H1 (cell line): ENCODE measurements at regions not wholly inside any gene's neighbourhood (a gene's known extent, or its start where the extent isn't known, plus 50 kb on each side); places are given as distances from the start of the nearest gene placed in this dataset.

Experiments used
- CTCF ChIA-PET: fragments of 300-600 bp; sonication (Branson Sonifier 250); formaldehyde crosslinking; loops from one replicate; lab custom pipeline; 2021; ENCODE audit not compliant: partially characterized antibody; lab: Charles Lee
- POLR2A ChIA-PET: fragments of 300-600 bp; sonication (Branson Sonifier 250); formaldehyde crosslinking; loops from one replicate; lab custom pipeline; 2021; ENCODE audit warnings: inconsistent platforms; ENCODE audit not compliant: partially characterized antibody; lab: Charles Lee
- DNase-seq, 2 experiments: peaks; one replicate each; pipeline versions ENCODE4 v3.0.0 to v3.0.0-alpha.2; 2010 to 2022; ENCODE audit warnings: low spot score in 2 of 2, low read depth in 1 of 2, mixed read lengths in 1 of 2
- FAIRE-seq: peaks from 2 replicates; lab custom pipeline; 2011; peaks lifted over from hg19 to GRCh38; lab: Jason Lieb, UNC
- H2AFZ ChIP-seq: 2 replicates; pipeline ENCODE4 v1.8.1; 2012; ENCODE audit warnings: low read length, inconsistent platforms
- H2AK5ac ChIP-seq: 2 replicates; pipeline ENCODE4 v1.6.1; 2013; ENCODE audit warnings: low read depth, low read length
- H2BK120ac ChIP-seq: replicated peaks from 2 replicates; pipeline ENCODE3; 2013; ENCODE audit warnings: low read depth, low read length, inconsistent platforms
- H2BK12ac ChIP-seq: 2 replicates; pipeline ENCODE4 v1.6.1; 2013; ENCODE audit warnings: low read depth, low read length
- H2BK15ac ChIP-seq: 2 replicates; pipeline ENCODE4 v1.6.1; 2013; ENCODE audit warnings: low read length
- H2BK20ac ChIP-seq: 2 replicates; pipeline ENCODE4 v1.6.1; 2013; ENCODE audit warnings: low read length
- H2BK5ac ChIP-seq: 2 replicates; pipeline ENCODE4 v1.6.1; 2013; ENCODE audit warnings: low read depth, low read length
- H3K14ac ChIP-seq: 2 replicates; pipeline ENCODE4 v1.6.1; 2013; ENCODE audit warnings: inconsistent platforms; ENCODE audit not compliant: insufficient read length
- H3K18ac ChIP-seq: 2 replicates; pipeline ENCODE4 v1.6.1; 2013; ENCODE audit warnings: low read length; ENCODE audit errors: extremely low read depth
- H3K23ac ChIP-seq: 2 replicates; pipeline ENCODE4 v1.6.1; 2013; ENCODE audit warnings: inconsistent platforms; ENCODE audit not compliant: insufficient read length
- H3K23me2 ChIP-seq: 2 replicates; pipeline ENCODE4 v1.6.1; 2013; ENCODE audit warnings: low read depth, low read length
- H3K27ac ChIP-seq: 2 replicates; pipeline ENCODE4 v1.6.1; 2011; ENCODE audit warnings: low read depth, low read length, inconsistent platforms
- H3K27me3 ChIP-seq, 4 experiments: replicated peaks in 1 of 4; 1 replicate in 1 of 4; 2 replicates in 3 of 4; pipeline versions ENCODE4 v1.6.1 to v1.8.1; 2011 to 2013; ENCODE audit warnings: low read length in 3 of 4, mild to moderate bottlenecking in 3 of 4, inconsistent platforms in 2 of 4, mixed read lengths in 2 of 4, moderate library complexity in 1 of 4; ENCODE audit not compliant: control insufficient read depth in 3 of 4, insufficient read depth in 3 of 4; ENCODE audit errors: extremely low read depth in 1 of 4
- H3K36me3 ChIP-seq, 4 experiments: 2 replicates each; pipeline versions ENCODE4 v1.6.1 to v1.8.1; 2011 to 2013; ENCODE audit warnings: mild to moderate bottlenecking in 4 of 4, low read length in 3 of 4, moderate library complexity in 2 of 4, control low read depth in 1 of 4, inconsistent platforms in 1 of 4; ENCODE audit not compliant: insufficient read depth in 4 of 4, control insufficient read depth in 2 of 4
- H3K4ac ChIP-seq: replicated peaks from 2 replicates; pipeline ENCODE3; 2013; ENCODE audit warnings: low read length, low read depth, mixed read lengths, inconsistent platforms; ENCODE audit not compliant: insufficient read length
- H3K4me1 ChIP-seq, 4 experiments: replicated peaks in 1 of 4; 1 replicate in 1 of 4; 2 replicates in 3 of 4; pipeline versions ENCODE4 v1.6.1 to v1.8.1; 2011 to 2013; ENCODE audit warnings: low read length in 3 of 4, inconsistent platforms in 2 of 4, mixed read lengths in 1 of 4; ENCODE audit not compliant: insufficient read depth in 4 of 4, control insufficient read depth in 3 of 4
- H3K4me2 ChIP-seq, 2 experiments: 2 replicates each; pipeline versions ENCODE4 v1.6.1 to v1.8.1; 2011 to 2013; ENCODE audit warnings: low read depth in 2 of 2, low read length in 2 of 2, control low read depth in 1 of 2, inconsistent platforms in 1 of 2, mild to moderate bottlenecking in 1 of 2; ENCODE audit not compliant: insufficient read depth in 1 of 2
- H3K4me3 ChIP-seq, 4 experiments: fragments of 200-600, 300-600 bp in 1 of 4; sonication (generic), shearing (Covaris generic), sonication (Bioruptor Twin) in 1 of 4; 2 replicates each; pipeline versions ENCODE4 v1.5.1 to v1.8.1; 2011 to 2016; ENCODE audit warnings: low read length in 4 of 4, low read depth in 3 of 4, control low read depth in 2 of 4, inconsistent platforms in 2 of 4, mild to moderate bottlenecking in 2 of 4, mixed read lengths in 1 of 4, moderate library complexity in 1 of 4; ENCODE audit not compliant: insufficient read depth in 2 of 4; ENCODE audit errors: extremely low read depth in 1 of 4
- H3K56ac ChIP-seq: replicated peaks from 2 replicates; pipeline ENCODE3; 2013; ENCODE audit warnings: low read depth, mild to moderate bottlenecking, mixed read lengths, low read length, inconsistent platforms; ENCODE audit not compliant: insufficient read length
- H3K79me1 ChIP-seq: 2 replicates; pipeline ENCODE4 v1.6.1; 2013; ENCODE audit warnings: low read depth, low read length, control low read depth
- H3K79me2 ChIP-seq, 2 experiments: 2 replicates each; pipeline versions ENCODE4 v1.6.1 to v1.8.1; 2012 to 2013; ENCODE audit warnings: low read length in 2 of 2, mild to moderate bottlenecking in 2 of 2, inconsistent platforms in 1 of 2; ENCODE audit not compliant: insufficient read depth in 2 of 2, control insufficient read depth in 1 of 2
- H3K9ac ChIP-seq, 4 experiments: replicated peaks in 1 of 4; 1 replicate in 1 of 4; 2 replicates in 3 of 4; pipeline versions ENCODE4 v1.6.1 to v1.8.1; 2011 to 2013; ENCODE audit warnings: low read depth in 3 of 4, low read length in 3 of 4, control low read depth in 2 of 4, mild to moderate bottlenecking in 2 of 4, moderate library complexity in 2 of 4, inconsistent platforms in 1 of 4; ENCODE audit errors: extremely low read depth in 1 of 4
- H3K9me3 ChIP-seq, 2 experiments: 2 replicates each; pipeline versions ENCODE4 v1.6.1 to v1.8.1; 2012 to 2013; ENCODE audit warnings: mild to moderate bottlenecking in 2 of 2, moderate library complexity in 2 of 2, control low read depth in 1 of 2, inconsistent platforms in 1 of 2, low read depth in 1 of 2, low read length in 1 of 2, mixed read lengths in 1 of 2; ENCODE audit not compliant: insufficient read depth in 2 of 2
- H4K20me1 ChIP-seq, 2 experiments: replicated peaks in 1 of 2; 2 replicates each; pipeline versions ENCODE3 to v1.8.1; 2011 to 2013; ENCODE audit warnings: inconsistent platforms in 2 of 2, low read length in 2 of 2, mild to moderate bottlenecking in 1 of 2; ENCODE audit not compliant: insufficient read depth in 2 of 2, control insufficient read depth in 1 of 2
- H4K5ac ChIP-seq: 2 replicates; pipeline ENCODE4 v1.6.1; 2013; ENCODE audit warnings: low read length, low read depth, mixed read lengths, inconsistent platforms; ENCODE audit not compliant: insufficient read length
- H4K8ac ChIP-seq: 2 replicates; pipeline ENCODE4 v1.8.0; 2013; ENCODE audit warnings: mild to moderate bottlenecking, moderate library complexity, low read length, inconsistent platforms; ENCODE audit not compliant: insufficient read depth; ENCODE audit errors: extremely low read depth
- H4K91ac ChIP-seq: replicated peaks from 2 replicates; pipeline ENCODE3; 2013; ENCODE audit warnings: low read length, mixed read lengths, inconsistent platforms; ENCODE audit not compliant: insufficient read length
- CBX5 ChIP-seq: fragments of 300-800, 300-1000 bp; sonication (generic); IDR thresholded peaks from 2 replicates; pipeline ENCODE4 v1.7.1; 2016; ENCODE audit warnings: antibody characterized with exemption, low read length, low read depth
- CREB1 ChIP-seq: IDR thresholded peaks from 2 replicates; pipeline ENCODE4 v1.6.1; 2012; ENCODE audit warnings: inconsistent platforms
- GTF2F1 ChIP-seq: IDR thresholded peaks from 2 replicates; pipeline ENCODE4 v1.6.1; 2012; ENCODE audit warnings: low read depth, low read length, improper control_type of control experiment, borderline replicate concordance
- JUN ChIP-seq: IDR thresholded peaks from 2 replicates; pipeline ENCODE4 v1.6.1; 2011; ENCODE audit warnings: low read depth, mild to moderate bottlenecking, improper control_type of control experiment, low read length
- JUND ChIP-seq: IDR thresholded peaks from 2 replicates; pipeline ENCODE4 v1.6.1; 2011; ENCODE audit warnings: mild to moderate bottlenecking, improper control_type of control experiment, low read length
- MAX ChIP-seq: IDR thresholded peaks from 2 replicates; pipeline ENCODE4 v1.6.1; 2012; ENCODE audit warnings: inconsistent platforms
- RXRA ChIP-seq: IDR thresholded peaks from 2 replicates; pipeline ENCODE4 v1.6.1; 2011; ENCODE audit warnings: low read depth, mild to moderate bottlenecking, low read length, moderate library complexity; ENCODE audit not compliant: insufficient read depth
- SAP30 ChIP-seq: fragments of 300-600 bp; sonication (generic); IDR thresholded peaks from 2 replicates; pipeline ENCODE4 v1.7.1; 2012; ENCODE audit warnings: low read length, moderate library complexity, mild to moderate bottlenecking, inconsistent platforms; ENCODE audit not compliant: insufficient read depth, insufficient replicate concordance
- SRF ChIP-seq: IDR thresholded peaks from 2 replicates; pipeline ENCODE4 v1.6.1; 2011; ENCODE audit warnings: mild to moderate bottlenecking, low read depth, low read length, moderate library complexity
- TAF7 ChIP-seq: optimal IDR thresholded peaks from 2 replicates; pipeline ENCODE3; 2011; ENCODE audit warnings: low read depth, mild to moderate bottlenecking, inconsistent platforms, low read length, moderate library complexity, borderline replicate concordance
- TCF12 ChIP-seq: IDR thresholded peaks from 2 replicates; pipeline ENCODE4 v1.6.1; 2011; ENCODE audit warnings: low read depth, mild to moderate bottlenecking, low read length
- TEAD4 ChIP-seq: IDR thresholded peaks from 2 replicates; pipeline ENCODE4 v1.6.1; 2012; ENCODE audit warnings: low read depth, low read length, inconsistent platforms, mixed read lengths
- WGBS, 2 experiments: shearing (Covaris generic) in 1 of 2; methylation state at CpG; one replicate each; pipeline versions ENCODE4 v1.1.6 to v1.1.7; 2013 to 2015; ENCODE audit warnings: low lambda C conversion rate in 2 of 2, mixed read lengths in 2 of 2, inconsistent platforms in 1 of 2, low coverage in 1 of 2, missing lambda C conversion rate in 1 of 2; ENCODE audit not compliant: insufficient replicate concordance in 2 of 2, insufficient coverage in 1 of 2, insufficient read length in 1 of 2; ENCODE audit errors: extremely low coverage in 1 of 2, missing lambda C conversion rate in 1 of 2; 5-methylcytosine and 5-hydroxymethylcytosine counted together

DNA sequence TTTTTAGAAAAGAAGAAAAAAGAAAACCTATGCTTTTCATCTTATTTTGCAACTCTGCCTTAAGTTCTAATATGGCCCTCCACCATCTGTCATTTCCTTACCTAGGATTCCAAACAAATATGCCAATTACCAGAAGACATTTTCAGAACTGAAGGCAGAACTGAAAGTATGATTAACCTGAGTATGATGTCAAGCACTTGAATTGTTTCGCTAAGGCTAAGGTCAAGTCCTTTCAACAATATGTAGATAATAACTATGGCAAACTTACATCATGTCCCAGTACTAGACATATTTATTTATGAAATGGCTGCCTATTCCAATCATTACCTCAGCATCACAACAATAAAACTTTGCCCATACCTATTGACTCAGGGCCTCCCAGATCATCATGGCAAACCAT is 91.0 kb downstream of the OR13H1 start:
- H3K14ac ChIP-seq, result no peak overlapping the region
- H2BK12ac ChIP-seq, result no peak overlapping the region
- no peak overlapping the region for H2AFZ ChIP-seq
- no peak for DNase-seq
- no peaks in the 10 kb centered on the region for H3K79me2 ChIP-seq
- H3K23ac ChIP-seq, result no peak overlapping the region
- H3K18ac ChIP-seq, result no peak overlapping the region
- no peaks in the 10 kb centered on the region for H3K36me3 ChIP-seq
- H2BK15ac ChIP-seq, result no peak overlapping the region
- no peak for FAIRE-seq
- H3K4me3 ChIP-seq, result no peak overlapping the region
- H3K23me2 ChIP-seq, result no peaks in the 10 kb centered on the region
- no peaks in the 10 kb centered on the region for H3K79me1 ChIP-seq
- no peak overlapping the region for H3K9ac ChIP-seq
- no peak overlapping the region for H3K4ac ChIP-seq
- no peaks in the 10 kb centered on the region for H3K4me1 ChIP-seq
- ChIA-PET CTCF (no interaction called here), POLR2A (no interaction called here)
- H3K27me3 ChIP-seq, result no peaks in the 10 kb centered on the region
- no peak overlapping the region for H4K5ac ChIP-seq
- 90% methylated on average over 1 of the region's 1 CpG; no CpG with 5 or more reads in 1 of the 2 experiments for WGBS, 2 experiments
- no peak overlapping the region for H2BK20ac ChIP-seq
- no peak overlapping the region for H2BK5ac ChIP-seq
- no peaks in the 10 kb centered on the region for H4K20me1 ChIP-seq
- no peaks in the 10 kb centered on the region for H3K9me3 ChIP-seq
- no peak overlapping the region for H3K56ac ChIP-seq
- H4K8ac ChIP-seq, result no peak overlapping the region
- H2AK5ac ChIP-seq, result no peak overlapping the region
- no peak overlapping the region for H3K27ac ChIP-seq
- H3K4me2 ChIP-seq, result no peak overlapping the region
- H2BK120ac ChIP-seq, result no peak overlapping the region
- H4K91ac ChIP-seq, result no peak overlapping the region
- TF ChIP-seq JUN (no peak), JUND (no peak), TEAD4 (no peak), GTF2F1 (no peak), RXRA (no peak), SRF (no peak), CREB1 (no peak), SAP30 (no peak), TCF12 (no peak), TAF7 (no peak), CBX5 (no peak), MAX (no peak)
